Posterior vena cava (tissue), 2 donors: ENCODE measurements at regions not wholly inside any gene's neighbourhood (a gene's known extent, or its start where the extent isn't known, plus 50 kb on each side); places are given as distances from the start of the nearest gene placed in this dataset.

Experiments used
- DNase-seq: peaks from one replicate; pipeline ENCODE4 v3.0.0-alpha.2; 2020; ENCODE audit warnings: low spot score
- intact Hi-C, 2 donors: fragments of 100-400 bp; cut with DNase I; formaldehyde crosslinking; loops; one replicate each; pipeline versions ENCODE4 v1.14.1 to v1.14.2; 2022 to 2023
- donor health status: DM: yes; HTN: yes; CAD: no.
- donor health status: DM: yes; HTN: yes; CAD: no.

DNA sequence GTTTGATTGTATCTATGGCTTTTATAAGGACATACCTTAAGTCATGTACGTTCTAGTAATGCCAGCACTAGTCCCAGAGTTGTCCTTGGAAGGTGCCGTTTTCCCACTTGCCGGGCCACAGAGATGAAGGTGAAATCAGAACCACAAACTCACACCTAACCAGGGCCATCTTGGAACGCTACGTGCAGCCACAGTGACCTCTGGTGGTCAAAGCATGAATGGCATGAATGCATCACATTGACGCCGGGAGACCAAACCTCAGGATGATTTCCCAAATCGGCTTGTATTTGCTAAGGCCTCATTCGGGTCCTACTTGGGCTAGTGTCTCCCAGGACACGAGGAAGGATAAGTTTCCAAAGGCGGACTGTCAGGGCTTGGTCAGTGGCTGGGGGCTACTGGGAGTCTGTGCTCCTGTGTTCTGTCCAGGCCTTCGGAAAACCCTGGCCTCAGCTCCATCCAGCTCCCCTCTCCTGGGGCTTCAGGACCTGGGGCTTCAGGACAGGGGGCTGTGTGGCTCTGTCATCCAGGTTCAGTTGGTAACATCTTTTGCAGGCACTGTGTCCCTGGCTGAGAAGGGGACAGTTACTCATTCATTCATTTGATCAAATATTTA, 260.5 kb downstream of the PRDM2 start:
- intact Hi-C loops = loop anchor here (2.0 to 10.0 kb wide), 5 partner anchors 136 to 1094 kb away; no protein-coding TSS in a partner anchor
- peak; percentile 85 for DNase-seq

DNA sequence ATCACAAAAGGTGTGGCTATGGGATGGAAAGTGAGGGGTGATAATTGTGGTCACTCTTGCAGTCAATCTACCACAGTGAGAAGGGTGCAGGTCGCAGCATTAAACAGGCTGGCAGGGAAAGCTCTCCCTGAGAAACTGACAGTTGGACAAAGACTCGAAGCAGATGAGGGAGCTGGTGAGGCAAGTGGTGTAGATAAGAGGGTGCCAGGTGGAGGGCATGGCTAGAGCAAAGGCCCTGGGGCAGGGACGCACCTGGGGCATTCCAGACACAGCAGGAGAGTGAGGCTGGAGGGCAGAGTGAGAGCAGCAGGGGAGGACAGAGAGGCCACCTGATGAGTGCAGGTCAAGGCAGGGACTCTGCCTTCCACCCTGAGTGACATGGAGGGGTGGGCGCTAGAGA, 264.8 kb downstream of the PRDM2 start:
- DNase-seq = no peak
- intact Hi-C loops = loop anchor here (5.0 to 10.0 kb wide), 5 partner anchors 140 to 1090 kb away; no protein-coding TSS in a partner anchor

DNA sequence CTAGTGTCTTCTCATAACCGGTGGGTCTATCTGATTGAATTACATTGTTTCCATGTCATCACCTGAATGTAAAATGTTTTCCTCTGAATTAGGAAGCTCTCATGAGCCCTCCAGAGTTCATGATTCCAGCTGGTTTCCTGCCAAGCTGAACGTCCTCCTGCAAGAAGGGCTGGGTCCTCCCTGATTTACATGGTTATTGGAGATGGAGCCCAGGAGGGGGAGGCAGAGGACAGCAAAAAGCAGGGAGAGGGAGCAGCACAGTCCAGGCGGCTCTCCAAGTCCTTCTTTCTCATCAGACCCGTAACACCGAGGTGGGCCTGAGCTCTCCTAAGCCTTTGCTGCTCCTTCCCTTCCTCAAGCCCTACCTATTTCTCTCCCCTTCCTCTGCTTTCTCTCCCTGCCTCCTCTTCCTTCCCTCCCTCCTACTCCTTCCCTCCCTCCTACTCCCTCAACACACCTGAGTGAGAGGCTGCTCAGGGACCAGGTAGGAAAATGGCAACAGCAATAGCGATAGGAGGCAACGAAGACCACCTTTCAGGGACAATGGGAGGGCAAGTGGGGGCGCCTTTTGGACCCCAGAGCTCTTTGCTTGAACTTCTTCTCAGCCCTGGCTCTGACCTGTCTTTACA, 265.9 kb downstream of the PRDM2 start:
- DNase-seq = no peak
- intact Hi-C loops = loop anchor here (5.0 to 10.0 kb wide), 3 partner anchors 141 to 1089 kb away; no protein-coding TSS in a partner anchor

DNA sequence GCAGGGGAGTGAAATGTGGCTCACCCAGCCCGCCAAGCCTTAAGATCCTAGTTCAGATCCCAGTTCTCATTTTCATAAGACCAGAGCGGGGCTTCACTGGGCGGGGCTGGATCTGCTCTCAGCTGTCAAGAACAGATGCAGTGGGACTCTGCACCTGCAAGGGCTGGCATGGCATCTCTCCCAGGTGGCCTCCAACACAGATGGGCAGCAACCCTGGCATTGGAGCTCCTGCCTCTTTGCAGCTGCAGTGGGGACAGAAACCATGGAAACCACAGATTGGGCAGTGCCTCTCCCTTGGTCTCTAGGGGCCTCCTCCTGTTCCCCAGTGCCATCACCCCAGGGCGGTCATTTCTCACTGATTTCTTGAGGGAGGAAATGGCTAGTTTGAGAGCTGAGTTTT, 267.7 kb downstream of the PRDM2 start:
- intact Hi-C loops = loop anchor here (5.0 to 10.0 kb wide), 3 partner anchors 143 to 1087 kb away; no protein-coding TSS in a partner anchor

DNA sequence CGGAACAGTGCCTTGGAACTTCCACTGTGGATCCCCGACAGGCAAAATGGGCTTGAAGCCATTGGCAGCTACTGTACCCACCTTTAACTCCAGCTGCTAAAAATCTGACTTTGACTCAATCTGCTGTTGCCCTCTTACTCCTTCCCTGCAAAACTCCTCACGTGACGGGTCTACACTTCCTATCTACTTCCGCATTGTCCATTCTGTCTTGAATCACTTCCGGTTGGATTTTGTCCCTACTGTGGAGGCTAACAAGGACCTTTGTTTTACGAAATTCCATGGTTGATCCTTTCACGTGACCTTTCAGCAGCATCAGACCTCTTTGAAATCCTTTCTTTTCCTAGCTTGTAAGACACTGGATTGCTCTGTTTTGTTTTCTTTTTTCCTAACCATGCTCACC, 268.4 kb downstream of the PRDM2 start:
- intact Hi-C loops = loop anchor here (5.0 to 10.0 kb wide), 3 partner anchors 144 to 1086 kb away; no protein-coding TSS in a partner anchor
- DNase-seq = no peak

More for the DNA sequence above, 267.7 kb downstream of the PRDM2 start:
- no peak for DNase-seq

DNA sequence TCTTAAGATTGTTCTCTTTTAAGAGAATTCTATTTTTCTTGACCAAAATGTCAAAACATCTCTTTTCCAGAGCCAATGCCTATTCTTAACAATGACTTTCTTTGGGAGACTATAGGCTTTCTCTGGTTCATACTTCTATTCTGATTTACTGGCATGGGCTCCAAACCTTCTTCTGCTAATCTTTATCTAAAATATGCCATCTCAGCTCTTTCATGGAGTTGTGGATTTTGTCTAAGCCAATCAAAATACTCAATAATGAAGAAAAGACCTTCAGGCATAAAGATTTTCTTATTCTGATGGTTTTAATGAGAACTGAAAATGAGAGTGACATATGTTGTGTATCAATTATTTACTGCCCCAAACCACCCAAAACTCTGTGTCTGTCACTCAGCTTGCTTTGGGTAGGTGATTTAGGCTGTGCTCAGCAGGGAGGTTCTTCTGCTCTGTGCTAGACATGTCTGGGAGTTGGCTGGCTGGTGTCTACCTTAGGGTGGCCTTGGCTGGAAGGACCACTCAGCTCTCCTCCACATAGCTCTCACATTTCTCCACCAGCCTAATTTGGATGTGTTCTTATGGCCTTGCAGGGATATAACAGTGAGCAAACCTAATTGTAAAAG, 270.8 kb downstream of the PRDM2 start:
- no peak for DNase-seq
- intact Hi-C loops = loop anchor here in 1 of 2 donors (10.0 kb wide), 1 partner anchor 784 kb away; no protein-coding TSS in a partner anchor

DNA sequence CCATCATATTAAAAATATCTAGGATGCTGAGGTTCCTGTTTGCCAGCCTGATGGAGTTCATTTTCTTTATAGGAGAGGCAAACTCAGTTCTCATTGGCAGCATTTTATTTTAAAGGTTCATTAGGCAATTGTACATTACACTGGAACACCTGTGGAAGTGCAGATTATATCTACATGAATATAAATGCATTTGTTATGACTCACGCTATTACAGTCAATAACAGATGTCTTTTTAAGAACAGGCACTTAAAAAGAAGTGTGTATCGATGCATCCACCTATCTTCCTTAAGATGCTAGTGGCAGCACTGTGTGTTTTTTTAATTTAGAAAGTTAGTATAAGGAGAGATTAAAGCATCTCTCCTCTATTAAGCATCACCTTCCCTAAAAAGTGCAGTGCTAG, 276.5 kb downstream of the PRDM2 start:
- intact Hi-C loops = loop anchor here in 1 of 2 donors (10.0 kb wide), 1 partner anchor 778 kb away; no protein-coding TSS in a partner anchor
- no peak for DNase-seq

DNA sequence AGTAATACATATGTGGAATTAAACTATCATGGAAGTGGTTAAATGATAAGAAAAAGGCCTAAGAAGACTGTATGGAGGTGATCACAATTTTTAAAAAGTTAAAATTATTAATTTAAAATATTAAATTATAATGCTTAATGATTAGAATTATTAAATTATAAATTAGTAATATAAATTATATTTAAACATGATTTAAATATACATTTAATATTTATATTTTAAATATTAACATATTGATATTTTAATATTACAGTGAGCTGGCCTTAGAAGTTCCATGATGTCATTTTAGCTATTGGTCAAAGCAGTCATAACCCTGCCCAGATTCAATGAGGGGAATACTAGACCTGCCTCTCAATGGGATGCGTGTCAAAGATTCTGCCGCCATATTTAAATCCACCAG, 281.2 kb downstream of the PRDM2 start:
- no peak for DNase-seq
- intact Hi-C loops = no loop called here

DNA sequence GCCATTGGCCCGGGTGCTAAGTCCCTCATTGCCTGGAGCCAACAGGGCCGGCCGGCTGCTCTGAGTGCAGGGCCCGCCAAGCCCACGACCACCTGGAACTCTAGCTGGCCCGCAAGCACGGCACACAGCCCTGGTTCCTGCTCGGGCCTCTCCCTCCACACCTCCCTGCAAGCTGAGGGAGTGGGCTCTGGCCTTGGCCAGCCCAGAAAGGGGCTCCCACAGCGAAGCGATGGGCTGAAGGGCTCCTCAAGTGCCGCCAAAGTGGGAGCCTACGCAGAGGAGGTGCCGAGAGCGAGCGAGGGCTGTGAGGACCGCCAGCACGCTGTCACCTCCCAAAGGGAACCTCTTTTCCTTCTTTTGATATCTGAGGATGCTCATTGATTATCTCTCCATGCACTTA, 283.4 kb downstream of the PRDM2 start:
- DNase-seq = no peak
- intact Hi-C loops = no loop called here

DNA sequence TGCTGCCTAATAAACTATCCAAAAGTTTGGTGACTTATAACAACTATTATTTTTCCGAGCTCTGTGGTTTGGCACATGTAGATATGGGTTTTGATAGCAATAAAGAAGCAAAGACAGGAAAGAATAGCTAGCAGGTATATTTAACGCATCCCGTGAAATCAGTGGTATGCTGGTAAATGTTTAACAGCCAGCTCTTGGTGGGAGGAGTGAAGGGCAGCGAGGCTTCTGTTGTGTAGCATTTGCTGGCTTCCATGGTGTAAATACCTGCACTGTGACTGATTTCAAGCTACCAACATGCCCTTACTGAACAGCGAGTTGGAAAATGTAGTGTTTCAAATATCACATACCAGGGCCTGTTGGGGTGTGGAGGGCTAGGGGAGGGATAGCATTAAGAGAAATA, 291.0 kb downstream of the PRDM2 start:
- no peak for DNase-seq
- intact Hi-C loops = no loop called here

DNA sequence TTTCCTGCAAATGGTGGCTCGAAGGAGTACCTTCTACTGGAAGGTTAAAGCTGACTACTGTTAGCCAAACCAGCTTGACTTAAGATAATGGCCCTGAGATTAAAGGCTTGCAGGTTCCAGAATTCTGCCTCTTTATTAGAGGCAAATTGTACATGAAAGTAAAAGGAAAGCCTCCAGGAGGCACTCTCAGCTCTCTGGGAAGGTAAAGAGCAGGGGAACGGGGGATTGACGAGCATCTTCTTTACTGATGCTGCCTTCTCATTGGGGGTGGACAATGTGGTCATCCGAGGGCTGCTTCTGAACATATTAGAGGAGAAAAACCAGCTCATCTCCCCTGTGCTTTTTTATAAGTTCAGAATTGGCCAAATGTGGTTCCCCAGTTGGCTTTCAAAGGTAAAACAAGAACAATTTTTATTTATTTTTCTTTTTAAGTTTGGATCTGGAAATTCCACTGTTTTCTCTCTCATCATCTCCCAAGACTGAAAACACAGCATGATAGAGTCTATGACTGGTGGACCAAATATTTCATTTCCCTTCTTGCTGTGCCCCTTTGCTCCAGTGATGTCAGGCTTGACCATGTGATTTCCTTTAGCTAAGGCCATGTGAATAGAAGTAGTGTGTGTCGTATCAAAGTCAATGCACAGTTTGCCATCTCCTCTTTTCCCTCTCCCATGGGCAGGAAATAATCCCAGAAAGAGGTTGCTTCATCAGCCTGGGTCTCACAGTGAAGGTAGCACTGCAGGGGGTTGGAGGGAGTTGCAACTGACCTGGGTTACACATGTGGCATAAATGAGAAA, 292.7 kb downstream of the PRDM2 start:
- DNase-seq = no peak
- intact Hi-C loops = no loop called here

DNA sequence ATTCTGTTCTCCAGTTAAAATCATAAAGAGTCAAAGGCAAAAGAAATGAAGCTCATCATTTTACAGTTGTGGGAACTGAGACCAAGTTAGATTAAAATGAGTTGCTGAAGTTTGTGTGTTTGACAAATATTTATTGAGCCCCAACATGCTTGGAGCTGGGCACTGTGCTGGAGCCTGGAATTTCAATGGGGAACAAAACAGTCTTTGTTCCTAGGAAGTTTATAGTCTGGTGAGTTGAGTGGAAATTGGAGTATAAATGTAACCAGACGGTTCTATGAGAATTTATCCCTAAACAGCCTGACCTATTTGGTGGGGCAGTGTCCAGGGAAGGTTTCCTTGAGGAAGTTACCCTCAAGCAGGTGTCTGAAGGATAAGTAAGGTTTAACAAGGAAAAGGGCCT, 294.4 kb downstream of the PRDM2 start:
- DNase-seq = no peak
- intact Hi-C loops = no loop called here

DNA sequence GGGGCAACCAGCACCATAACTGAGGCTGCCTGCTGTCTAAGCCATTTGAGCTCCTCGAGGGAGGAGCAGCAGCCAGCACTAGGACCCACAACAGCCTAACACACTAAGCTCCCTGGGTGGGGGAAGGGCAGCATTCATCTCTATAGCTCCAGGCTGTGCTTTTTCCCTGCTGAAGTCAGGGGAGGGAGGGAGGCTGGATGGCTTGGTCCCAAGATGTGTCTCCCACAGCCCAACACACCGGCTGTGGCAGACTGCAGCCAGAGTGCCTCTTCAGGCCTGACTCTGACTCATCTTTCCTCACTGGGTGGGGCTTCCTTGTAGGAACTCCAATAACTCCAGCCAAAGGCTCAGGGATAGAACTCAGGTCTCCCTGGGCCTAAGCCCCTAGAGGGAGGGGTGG, 296.3 kb downstream of the PRDM2 start:
- intact Hi-C loops = no loop called here
- DNase-seq = no peak

DNA sequence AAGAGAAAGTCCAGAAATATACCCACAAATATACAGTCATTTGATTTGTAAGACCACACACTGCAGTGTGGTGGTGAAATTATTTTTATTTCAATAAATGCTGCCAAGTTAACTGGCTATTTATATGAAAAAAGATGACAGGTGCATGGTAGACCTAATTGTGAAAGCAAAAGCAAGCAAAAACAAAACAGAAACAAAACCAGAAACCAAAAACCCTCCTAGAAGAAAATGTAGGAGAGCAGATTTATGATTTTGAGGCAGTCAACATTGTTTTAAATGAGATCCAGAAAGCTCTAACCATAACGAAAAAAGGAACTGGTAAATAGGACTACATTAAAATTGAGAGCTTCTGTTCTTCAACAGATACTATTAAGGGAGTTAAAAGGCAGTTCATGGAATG, 303.6 kb downstream of the PRDM2 start:
- no peak for DNase-seq
- intact Hi-C loops = no loop called here

DNA sequence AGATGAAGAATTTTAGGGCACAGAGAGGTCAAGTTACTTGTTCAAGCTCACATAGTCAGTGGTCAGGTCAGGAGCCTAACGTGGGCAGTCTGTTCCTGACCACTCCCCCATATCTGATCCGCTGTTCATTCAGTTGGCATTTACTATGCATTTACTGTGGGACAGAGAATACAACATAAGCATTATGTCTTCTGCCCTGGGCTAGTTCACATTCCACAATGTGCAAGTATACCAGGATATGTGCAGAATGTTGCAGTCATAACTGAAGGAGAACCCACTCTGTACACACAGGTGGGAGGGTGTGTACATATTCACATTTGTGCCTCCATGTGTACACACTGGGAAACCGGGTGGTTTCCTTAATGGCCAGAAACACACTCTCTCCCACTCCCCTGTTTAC, 309.6 kb downstream of the PRDM2 start:
- DNase-seq = no peak

DNA sequence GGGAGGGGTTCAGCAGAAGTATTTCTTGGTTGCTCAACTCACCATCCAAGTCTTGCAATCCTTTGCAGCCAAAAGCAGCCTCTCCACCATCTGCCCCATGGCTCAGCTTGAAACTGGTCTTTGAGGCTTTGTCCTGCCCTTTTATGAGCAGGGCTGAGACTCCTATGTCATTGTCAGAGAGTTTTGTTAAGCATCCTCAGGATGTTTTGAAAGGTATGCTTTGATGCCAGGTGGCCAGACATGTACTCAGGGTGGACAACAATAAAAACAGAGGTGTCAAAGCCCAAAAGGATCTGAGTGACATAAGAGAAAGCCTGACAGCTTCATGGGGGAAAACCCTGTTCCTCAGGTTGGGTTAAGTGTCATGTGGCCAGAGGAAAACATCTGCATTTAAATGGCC, 310.5 kb downstream of the PRDM2 start:
- DNase-seq = no peak
- intact Hi-C loops = no loop called here

More for the DNA sequence above, 309.6 kb downstream of the PRDM2 start:
- intact Hi-C loops = no loop called here

DNA sequence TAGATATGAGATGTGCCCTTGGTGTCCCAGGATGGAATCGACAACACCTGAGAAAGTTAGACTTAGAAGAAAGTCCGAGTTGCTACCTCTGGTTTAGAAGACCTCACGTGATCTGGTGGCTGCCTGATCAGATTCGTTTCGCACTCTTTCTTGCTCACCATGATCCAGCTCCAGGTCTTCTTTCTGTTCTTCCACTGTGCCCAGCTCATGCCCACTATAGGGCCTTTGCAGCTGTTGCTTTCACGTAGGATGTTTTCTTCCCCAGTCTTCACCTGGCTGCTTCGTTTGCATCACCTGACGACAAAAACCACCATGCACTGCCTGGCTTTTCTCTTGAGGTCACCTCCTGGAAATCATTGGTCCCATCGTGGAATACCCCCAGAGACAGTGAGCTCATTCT, 311.1 kb downstream of the PRDM2 start:
- intact Hi-C loops = no loop called here
- no peak for DNase-seq

DNA sequence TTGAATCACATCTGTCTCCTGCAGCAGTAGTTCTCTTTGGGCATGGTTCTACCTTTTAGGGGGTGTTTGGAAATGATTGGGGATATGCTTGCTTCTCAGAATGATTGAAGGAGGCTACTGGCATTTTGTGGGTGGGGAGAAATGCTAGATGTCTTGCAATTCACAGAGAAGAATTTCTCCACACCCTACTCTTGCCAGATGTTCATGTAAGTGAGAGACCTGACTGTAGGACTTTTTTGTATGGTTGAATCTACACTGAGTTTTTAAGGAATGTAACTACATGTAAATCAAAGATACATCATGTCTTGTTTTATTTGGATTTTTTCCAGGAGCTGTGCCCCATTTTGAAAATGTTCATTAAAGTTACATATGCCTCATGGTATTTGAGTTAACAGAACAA, 311.9 kb downstream of the PRDM2 start:
- intact Hi-C loops = no loop called here
- no peak for DNase-seq

DNA sequence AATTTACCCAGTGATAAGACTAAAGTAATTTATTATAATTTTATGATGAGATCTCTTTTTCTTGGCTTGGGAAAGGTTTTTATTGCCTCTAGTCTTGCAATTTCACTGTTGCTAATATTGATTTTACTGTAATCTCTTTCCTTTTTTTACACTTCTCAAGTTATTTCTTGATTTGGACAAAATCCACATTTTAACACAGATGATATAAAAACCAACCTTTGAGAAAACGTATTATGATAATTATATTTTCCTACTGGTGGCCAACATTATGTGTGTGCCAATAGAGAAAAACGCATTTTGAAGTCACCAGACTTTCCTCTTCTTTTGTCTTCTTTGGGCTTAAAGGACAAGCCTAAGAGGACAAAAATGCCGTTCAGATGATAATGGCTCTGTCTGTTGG, 314.9 kb downstream of the PRDM2 start:
- DNase-seq = no peak
- intact Hi-C loops = no loop called here

DNA sequence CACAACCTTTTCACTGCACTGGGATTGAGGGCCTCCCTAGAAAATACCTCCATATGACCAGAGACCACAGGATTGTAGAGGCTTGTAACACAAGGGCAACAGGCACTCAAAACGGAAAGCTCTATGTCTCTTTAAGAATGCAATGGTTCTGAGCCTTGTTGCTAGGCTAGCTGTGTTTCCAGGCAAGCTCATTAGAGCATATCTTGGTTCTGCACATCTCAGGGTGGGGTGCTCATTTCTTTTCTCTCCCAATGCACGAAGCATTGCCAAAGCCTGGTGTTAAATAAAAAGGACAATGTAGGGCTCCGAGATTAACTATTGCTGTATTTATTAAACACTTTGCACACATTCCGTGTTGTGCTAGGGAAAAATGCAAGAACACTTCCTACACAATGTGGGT, 315.9 kb downstream of the PRDM2 start:
- no peak for DNase-seq
- intact Hi-C loops = no loop called here
